ENCODE measurements at regions not wholly inside any gene's neighbourhood (a gene's known extent, or its start where the extent isn't known, plus 50 kb on each side); places are given as distances from the start of the nearest gene placed in this dataset.

GRCh38 chr10:61354401-61354975 lies 98.7 kb downstream of the TMEM26 start:
- FAIRE-seq, result no peak
- H3K27ac ChIP-seq (ENCODE audit: control insufficient read depth, insufficient read depth, low read length), result no peak overlapping the region
- no peak for TF ChIP-seq CTCF (optimal IDR thresholded peaks at IDR 0.05 in 1 of 3, IDR thresholded peaks at IDR 0.05 in 1 of 3, conservative IDR thresholded peaks at IDR 0.05 in 1 of 3; ENCODE audit: extremely low read depth in 1 of 3, insufficient read depth in 2 of 3, low read length in 3 of 3)
- no peak for TF ChIP-seq EZH2 (IDR thresholded peaks at IDR 0.05; ENCODE audit: low read length)
- DNase-seq (ENCODE audit: low read depth, low spot score), result no peak
- no peak overlapping the region for H3K9ac ChIP-seq (ENCODE audit: control insufficient read depth, extremely low read depth, insufficient read depth, low read length)
- no peaks in the 10 kb centered on the region for H3K79me2 ChIP-seq (ENCODE audit: control insufficient read depth, insufficient read depth, low read length)
- H3K4me3 ChIP-seq (ENCODE audit: control insufficient read depth in 2 of 3, extremely low read depth in 1 of 3, insufficient read depth in 2 of 3, low read depth in 1 of 3, low read length in 3 of 3), result no peak overlapping the region
- H3K27me3 ChIP-seq (ENCODE audit: control insufficient read depth, extremely low read depth, insufficient read depth, low read length), result no peaks in the 10 kb centered on the region
- H3K9me1 ChIP-seq (ENCODE audit: control insufficient read depth, extremely low read depth, insufficient read depth, low read length), result no peaks in the 10 kb centered on the region
- no peak overlapping the region for H2AFZ ChIP-seq (ENCODE audit: control insufficient read depth, low read length)
- dilution Hi-C loops (cut with MboI; ENCODE audit: extremely low pct_ligation_motif_present, low sequenced_read_pairs), result no loop called here
- H3K9me3 ChIP-seq (ENCODE audit: control insufficient read depth, low read depth, low read length), result no peaks in the 10 kb centered on the region
- no peaks in the 10 kb centered on the region for H4K20me1 ChIP-seq (ENCODE audit: control insufficient read depth, extremely low read depth, insufficient read depth, low read length)
- H3K36me3 ChIP-seq (ENCODE audit: control insufficient read depth in 2 of 2, extremely low read depth in 1 of 2, insufficient read depth in 2 of 2, low read length in 2 of 2), result no peaks in the 10 kb centered on the region
- H3K4me1 ChIP-seq (ENCODE audit: control insufficient read depth, extremely low read depth, insufficient read depth, low read length), result no peaks in the 10 kb centered on the region
- H3K4me2 ChIP-seq (ENCODE audit: control insufficient read depth, extremely low read depth, insufficient read depth, low read depth, low read length), result no peak overlapping the region

GRCh38 chr10:61350794-61351193 lies 102.4 kb downstream of the TMEM26 start:
- no peak overlapping the region for H3K9ac ChIP-seq (ENCODE audit: control insufficient read depth, extremely low read depth, insufficient read depth, low read length)
- no peaks in the 10 kb centered on the region for H3K27me3 ChIP-seq (ENCODE audit: control insufficient read depth, extremely low read depth, insufficient read depth, low read length)
- H2AFZ ChIP-seq (ENCODE audit: control insufficient read depth, low read length), result no peak overlapping the region
- H3K9me1 ChIP-seq (ENCODE audit: control insufficient read depth, extremely low read depth, insufficient read depth, low read length), result no peaks in the 10 kb centered on the region
- no peaks in the 10 kb centered on the region for H3K4me1 ChIP-seq (ENCODE audit: control insufficient read depth, extremely low read depth, insufficient read depth, low read length)
- no peak for DNase-seq (ENCODE audit: low read depth, low spot score)
- no peaks in the 10 kb centered on the region for H3K36me3 ChIP-seq (ENCODE audit: control insufficient read depth in 2 of 2, extremely low read depth in 1 of 2, insufficient read depth in 2 of 2, low read length in 2 of 2)
- no peak overlapping the region for H3K27ac ChIP-seq (ENCODE audit: control insufficient read depth, insufficient read depth, low read length)
- dilution Hi-C loops (cut with MboI; ENCODE audit: extremely low pct_ligation_motif_present, low sequenced_read_pairs), result no loop called here
- H3K9me3 ChIP-seq (ENCODE audit: control insufficient read depth, low read depth, low read length), result no peaks in the 10 kb centered on the region
- H3K4me2 ChIP-seq (ENCODE audit: control insufficient read depth, extremely low read depth, insufficient read depth, low read depth, low read length), result no peak overlapping the region
- no peaks in the 10 kb centered on the region for H4K20me1 ChIP-seq (ENCODE audit: control insufficient read depth, extremely low read depth, insufficient read depth, low read length)
- no peak for FAIRE-seq
- TF ChIP-seq EZH2 (IDR thresholded peaks at IDR 0.05; ENCODE audit: low read length) (no peak), CTCF (optimal IDR thresholded peaks at IDR 0.05 in 1 of 3, IDR thresholded peaks at IDR 0.05 in 1 of 3, conservative IDR thresholded peaks at IDR 0.05 in 1 of 3; ENCODE audit: extremely low read depth in 1 of 3, insufficient read depth in 2 of 3, low read length in 3 of 3) (no peak)
- no peak overlapping the region for H3K4me3 ChIP-seq (ENCODE audit: control insufficient read depth in 2 of 3, extremely low read depth in 1 of 3, insufficient read depth in 2 of 3, low read depth in 1 of 3, low read length in 3 of 3)
- H3K79me2 ChIP-seq (ENCODE audit: control insufficient read depth, insufficient read depth, low read length), result no peaks in the 10 kb centered on the region

All from keratinocyte (primary cell).